Limb (tissue), 2 donors: ENCODE measurements at regions not wholly inside any gene's neighbourhood (a gene's known extent, or its start where the extent isn't known, plus 50 kb on each side); places are given as distances from the start of the nearest gene placed in this dataset.

Experiments
- DNase-seq, 2 donors: peaks; one replicate each; pipeline ENCODE4 v3.0.0-alpha.2; 2016; ENCODE audit errors: extremely low spot score in 2 of 2

DNA sequence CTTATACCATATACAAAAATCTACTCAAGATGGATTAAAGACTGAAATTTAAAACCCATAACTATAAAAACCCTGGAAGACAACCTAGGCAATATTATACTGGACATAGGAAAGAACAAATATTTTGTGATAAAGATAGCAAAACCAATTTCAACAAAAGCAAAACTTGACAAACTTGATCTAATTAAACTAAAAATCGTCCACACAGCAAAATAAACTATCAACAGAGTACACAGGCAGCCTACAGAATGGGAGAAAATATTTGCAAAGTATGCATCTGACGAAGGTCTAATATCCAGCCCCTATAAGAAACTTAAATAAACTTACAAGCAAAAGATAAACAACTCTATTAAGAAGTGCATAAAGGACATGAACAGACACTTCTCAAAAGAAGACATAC, 240.1 kb downstream of the HGF start:
- DNase-seq: no peak

DNA sequence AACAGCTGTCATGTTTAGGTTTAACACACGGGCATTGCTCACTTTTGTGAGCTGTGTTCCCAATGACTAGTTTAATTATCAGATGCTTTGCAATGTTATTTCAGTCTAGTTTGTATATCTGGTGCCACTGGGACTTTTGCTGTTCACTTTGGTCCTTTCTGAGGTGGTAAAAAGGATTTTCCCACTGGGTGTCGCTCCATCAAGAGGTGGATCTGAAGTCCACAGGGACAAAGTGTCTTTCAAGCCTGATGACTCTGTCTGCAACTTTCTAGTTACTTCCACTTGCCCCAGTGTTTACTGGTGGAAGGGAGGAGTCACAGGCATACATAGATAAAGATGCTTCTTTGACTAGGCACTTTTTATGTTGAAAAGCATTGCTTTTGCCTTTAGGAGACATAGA, 242.2 kb downstream of the HGF start:
- no peak for DNase-seq

DNA sequence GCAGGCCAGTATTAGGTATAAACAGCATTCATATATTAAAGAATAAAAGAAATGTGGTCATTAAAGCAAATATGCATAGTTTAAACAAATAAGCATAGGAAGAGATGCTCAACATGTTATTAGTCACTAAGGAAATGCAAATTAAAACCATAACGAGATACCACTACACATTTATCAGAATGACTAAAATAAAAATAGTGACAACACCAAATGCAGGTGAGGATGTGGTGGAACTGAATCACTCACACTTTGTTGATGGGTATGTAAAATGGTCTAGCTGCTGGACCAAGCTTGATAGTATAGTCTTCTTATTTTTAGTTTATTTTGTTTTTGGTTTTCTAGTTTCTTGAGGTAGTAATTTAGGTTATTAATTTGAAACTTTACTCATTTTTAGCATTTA, 242.9 kb downstream of the HGF start:
- no peak for DNase-seq

DNA sequence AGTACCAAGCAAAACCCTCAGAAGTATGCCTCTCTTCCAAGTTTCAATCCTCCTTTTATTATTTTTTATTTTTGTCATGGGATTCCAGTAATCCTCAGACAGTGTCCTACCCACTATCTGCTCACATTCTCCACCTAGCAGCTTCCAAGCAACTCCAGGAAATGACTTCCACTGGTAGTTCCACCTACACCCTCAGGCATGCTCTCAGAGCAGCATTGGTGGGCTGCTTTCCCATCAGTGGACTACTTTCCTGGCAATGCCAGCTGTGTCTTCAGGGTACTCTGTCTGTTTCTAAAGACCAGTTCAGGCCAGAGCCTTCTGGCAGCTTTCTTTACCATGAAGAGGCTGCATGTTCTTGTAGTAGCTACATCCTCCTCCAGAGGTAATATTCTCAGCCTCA, 244.0 kb downstream of the HGF start:
- DNase-seq: no peak

DNA sequence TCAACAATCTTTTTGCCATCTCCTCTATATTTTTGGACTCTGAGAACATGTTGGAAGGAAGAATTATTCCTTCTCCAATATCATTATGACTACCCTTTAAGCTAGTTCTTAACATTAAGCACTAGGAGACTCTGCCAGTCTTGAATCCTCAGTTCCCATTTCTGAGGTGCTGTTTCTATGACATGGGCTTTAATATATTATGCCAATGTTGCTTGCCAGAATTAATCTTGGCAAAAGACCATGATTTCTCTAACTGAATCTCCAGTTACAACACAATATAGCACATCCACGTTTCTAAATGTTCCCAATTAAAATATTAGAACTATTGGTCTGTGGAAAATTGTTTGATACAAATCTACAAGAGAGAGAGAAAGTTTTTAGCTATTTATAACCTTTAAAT, 250.0 kb downstream of the HGF start:
- DNase-seq: no peak

DNA sequence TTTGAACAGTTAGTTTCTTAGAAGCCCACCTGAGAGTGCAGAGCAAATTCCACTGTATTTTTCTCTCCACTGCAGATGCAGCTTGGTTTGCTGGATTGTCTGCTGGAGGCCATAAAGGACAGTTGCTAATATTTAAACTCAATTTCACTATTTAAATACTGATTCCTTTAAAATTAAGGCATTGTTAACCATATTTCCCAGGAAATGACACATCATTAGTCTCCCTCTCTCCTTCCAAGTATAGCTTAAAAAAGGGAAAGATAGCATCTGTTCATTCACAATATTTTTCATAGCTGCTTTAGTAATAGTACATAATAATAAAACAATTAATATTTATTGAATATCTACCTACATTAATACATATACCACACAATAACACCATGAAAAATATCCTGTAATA, 252.9 kb downstream of the HGF start:
- DNase-seq: no peak

DNA sequence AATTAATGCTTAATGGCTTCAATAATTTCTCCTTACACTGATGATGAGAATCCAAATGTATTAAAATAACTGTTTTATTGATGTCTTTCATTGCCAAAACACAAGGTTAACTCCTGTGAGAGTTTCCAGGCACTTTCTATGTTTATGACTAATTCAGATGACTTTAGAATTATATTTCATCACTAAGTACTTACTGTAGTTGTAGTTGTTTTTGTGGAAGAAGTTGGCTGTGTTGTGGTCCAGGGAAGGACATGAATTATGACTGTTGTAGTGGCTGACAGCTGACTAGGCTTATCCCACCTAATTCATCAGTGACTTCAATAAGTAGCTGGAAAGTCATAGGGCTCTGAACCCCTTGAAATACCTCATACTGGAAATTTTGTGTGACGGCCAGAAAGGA, 254.8 kb downstream of the HGF start:
- DNase-seq: peak in 1 of 2 donors; percentile 20

DNA sequence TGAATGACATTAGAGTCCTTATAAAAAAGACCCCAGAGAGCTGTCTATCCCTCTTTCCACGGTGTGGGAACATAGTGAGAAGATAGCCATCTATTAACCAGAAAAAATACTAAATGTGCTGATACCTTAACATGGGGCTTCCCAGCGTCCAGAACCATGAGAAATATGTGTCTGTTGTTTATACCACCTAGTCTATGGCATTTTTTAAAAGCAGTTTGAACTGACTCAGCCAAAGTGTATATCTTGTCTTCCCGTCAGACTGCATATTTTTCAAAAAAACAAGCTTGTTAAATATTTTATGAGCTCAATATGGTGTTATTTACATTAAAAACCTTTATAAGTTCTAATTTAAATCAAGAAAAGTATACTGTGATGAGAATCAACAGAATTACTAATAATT, 255.3 kb downstream of the HGF start:
- no peak for DNase-seq

DNA sequence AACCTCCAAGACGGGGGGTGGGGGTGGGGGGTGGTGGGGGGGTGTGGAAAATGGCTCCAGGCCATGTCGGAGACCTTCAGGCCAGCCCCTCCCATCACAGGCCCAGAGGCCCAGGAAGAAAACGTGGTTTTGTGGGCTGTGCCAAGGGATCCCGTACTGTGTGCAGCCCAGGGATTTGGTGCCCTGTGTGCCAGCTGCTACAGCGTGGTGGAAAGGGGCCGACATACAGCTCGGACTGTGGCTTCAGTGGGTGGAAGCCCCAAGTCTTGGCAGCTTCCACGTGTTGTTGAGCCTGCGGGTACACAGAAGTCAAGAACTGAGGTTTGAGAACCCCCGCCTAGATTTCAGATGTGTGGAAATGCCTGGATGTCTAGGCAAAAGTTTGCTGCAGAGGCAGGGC, 259.7 kb downstream of the HGF start:
- DNase-seq: no peak

DNA sequence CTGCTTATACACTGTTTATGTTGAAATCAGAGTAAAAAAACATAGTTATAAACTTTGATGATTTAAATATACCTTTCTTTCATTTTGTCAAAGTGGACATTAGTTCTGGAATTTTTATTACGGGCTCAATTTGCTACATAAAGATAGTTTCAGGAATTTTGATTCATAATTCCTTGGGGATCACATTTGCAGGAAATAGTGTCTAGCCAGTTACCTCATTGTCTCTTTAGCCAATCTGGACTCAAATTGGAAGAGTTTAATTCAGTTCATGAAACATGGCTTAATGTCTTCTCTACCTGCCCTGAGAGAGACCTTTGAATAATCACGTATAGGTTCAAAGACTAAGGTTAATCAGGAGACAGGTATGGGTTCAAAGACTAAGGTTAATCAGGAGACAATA, 262.6 kb downstream of the HGF start:
- DNase-seq: no peak

DNA sequence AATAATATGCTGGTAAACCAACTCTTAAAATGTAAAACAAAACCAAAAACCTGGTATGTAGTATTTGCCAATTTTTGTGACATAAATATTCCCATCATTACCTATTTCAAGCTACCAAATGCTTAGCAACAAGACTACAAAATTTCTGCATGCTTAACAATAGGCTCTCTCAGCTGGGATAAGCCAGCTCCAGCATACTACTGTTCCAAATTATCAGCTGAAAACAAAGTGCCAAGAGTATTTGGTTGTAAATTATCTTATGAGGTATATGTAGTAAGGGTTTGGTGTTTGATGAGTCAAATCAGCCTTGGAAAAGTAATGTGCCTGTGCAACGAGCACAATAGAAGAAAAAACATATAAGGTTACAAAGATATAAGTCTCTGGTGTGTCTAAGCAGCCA, 263.2 kb downstream of the HGF start:
- DNase-seq: no peak

DNA sequence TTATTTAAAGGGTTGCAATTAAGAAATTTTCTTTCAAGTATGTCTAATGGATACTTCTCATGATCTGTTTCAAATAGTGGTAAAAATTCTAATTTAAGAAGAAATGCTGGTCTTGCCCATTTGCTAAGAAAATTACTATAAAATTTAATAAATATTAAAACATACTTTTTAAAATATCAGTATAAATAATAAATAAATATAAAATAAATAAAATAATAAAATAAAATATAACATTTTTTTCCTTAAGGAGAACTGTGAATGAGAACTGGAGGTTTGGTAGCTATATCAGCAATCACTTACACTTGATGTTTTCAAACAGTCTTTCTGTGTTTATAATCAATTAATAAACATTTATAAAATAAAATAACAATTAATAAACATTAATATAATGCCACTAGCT, 266.1 kb downstream of the HGF start:
- no peak for DNase-seq

DNA sequence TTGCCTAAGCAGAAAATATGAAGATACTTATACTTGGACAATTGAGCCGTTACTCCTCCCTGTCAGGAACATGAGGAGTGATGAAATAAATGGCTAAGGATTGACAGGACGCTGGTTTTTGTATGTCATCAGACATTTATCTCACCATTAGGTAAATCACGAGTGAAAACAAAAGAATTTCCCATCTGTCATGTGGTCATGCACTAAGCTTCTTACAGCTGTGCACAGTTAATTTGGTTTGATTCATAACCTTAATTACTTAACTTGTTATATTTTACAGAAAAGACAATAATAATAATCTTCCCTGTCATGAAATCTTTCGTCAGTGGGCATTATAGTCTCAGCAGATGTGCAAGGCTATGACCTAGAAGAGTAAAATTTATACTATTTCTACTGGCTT, 266.5 kb downstream of the HGF start:
- DNase-seq: no peak

DNA sequence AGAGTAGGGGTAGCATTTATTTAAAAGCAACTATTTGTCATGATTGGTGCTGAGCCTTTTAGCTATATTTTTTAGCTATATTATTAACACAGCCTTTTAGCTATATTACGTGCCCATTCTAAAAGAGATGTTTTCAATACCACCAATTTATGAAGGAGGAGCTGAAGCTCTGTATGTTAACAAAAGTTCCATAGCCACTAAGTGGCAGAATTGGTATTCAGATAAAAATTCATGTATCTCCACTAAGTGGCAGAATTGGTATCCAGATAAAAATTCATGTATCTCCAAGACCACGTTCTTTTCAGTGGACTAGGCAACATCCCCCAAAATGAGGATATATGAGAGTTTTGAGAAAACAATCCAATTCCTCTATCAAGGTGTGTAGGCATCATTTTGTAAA, 268.6 kb downstream of the HGF start:
- peak in 1 of 2 donors; percentile 43 for DNase-seq

DNA sequence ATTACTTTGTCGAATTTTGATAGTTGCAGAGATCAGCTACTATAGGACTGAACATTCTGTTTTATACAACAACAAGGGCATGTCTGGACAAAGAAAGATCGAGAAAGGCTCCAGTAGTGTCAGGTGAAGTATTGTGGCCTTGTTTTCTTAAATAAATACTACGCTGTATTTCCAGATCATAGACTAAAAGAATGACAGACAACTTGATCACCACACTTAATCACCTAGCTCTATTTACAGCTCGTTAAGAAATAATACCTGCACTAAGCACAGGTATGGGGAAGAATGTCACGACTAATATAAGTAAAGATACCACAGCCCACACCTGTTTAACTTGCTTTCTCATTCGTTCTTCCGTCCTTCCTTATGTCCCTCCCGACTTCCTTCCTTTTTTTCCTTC, 269.2 kb downstream of the HGF start:
- no peak for DNase-seq

DNA sequence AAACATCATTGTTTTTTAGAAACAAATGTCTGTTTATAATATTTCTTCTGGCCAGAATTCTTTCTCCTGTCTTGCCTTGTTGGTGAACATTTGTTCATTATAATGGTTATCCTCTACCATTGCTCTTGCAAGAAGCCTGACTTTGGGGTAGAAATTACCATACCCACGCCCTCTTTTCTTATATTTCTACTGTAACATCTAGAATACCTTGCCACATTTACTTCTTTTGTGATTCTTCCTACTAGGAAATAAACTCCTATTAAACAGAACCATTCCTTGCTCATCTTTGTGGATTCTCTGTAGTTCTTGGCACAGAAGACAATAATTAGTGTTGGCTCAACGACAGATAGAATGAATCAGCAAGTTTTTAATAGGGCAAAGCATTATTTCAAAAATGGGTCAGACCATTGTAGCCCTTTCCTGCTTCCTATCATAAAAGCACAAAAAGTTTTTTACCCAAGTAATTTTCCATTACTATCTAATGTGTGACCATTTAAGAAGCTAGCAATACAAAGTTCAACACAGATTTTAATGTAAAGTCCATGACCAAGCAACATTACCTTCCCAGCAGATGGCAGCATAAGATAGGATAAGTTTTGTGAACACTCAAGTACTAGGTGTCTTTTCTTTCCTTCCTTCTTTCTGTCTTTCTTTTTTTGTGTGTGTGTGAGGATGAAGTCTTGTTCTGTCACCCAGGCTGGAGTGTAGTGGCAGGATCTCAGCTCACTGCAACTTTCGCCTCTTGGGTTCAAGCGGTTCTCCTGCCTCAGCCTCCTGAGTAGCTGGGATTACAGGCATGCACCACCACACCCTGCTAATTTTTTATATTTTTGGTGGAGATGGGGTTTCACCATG, 270.4 kb downstream of the HGF start:
- peak; percentile 33 to 78 for DNase-seq

DNA sequence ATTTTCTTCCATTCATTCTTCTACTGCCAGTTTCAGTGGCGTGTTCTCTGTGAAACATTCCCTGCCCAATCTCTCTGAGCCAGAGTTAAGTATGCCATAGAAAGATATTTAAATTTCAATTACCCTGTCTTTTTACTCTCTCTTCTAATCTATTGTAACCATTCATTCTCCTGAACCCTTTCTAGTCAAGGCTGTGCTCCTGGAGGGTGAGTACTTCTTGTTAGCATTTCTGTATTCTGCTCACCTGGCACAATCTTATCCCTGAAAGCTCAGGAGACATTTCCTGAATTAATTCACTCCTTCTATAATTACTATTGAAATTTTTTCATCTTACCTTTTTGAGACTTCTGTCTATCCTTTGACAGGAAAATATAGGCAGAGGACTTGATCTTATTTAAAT, 271.7 kb downstream of the HGF start:
- no peak for DNase-seq

DNA sequence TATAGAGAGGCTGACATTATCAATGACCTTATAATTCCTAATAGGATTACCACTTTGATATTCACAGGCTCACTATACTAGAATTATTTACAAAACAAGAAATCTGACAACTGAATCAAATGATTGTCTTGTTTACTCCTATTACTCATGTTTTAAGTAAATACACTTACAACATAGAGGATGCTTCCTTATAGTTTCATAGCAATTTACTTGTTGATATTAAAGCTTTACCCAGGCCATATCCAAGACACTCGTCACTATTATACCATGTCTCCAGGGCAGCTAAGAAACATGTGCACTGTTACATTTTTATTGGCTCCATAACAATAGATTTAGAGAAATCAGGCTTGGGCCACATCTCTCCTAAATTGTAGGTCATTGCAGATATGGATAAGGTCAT, 276.9 kb downstream of the HGF start:
- no peak for DNase-seq

DNA sequence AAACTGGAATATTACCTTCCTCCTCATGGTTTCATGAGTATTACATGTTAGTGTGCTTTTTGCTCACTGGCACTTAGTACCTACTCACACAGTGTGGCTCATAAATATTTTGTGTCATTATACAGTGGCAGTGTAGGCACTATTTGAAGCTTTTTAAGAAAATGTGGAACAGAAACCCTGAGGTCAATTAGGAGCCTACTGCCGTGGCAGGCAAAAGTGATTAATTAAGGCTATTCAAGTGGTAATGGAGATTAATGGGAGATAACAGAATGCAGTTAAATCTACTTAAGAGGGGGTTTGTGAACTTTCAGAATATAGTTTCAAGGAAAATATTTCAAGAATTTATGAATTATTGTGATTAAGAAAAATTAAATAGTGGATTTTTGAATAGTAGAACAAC, 277.6 kb downstream of the HGF start:
- no peak for DNase-seq

DNA sequence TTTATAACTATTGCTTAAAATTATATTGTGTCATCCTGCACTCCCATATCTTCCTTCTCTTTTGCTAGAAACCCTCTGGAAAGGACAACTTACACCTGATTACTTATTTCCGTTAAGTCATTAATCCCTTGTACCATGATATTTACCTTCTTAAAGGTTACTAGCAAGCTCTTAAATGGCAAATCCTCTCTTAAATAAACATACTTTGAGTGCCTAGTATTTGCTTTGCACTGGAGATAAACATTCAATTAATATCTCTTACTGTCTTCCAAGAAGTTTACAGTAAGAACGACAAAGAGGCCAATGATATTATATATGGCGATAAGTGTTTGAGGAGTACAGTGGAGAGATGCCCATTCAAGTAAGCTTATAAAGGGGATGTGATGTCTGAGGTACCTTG, 278.3 kb downstream of the HGF start:
- DNase-seq: no peak

DNA sequence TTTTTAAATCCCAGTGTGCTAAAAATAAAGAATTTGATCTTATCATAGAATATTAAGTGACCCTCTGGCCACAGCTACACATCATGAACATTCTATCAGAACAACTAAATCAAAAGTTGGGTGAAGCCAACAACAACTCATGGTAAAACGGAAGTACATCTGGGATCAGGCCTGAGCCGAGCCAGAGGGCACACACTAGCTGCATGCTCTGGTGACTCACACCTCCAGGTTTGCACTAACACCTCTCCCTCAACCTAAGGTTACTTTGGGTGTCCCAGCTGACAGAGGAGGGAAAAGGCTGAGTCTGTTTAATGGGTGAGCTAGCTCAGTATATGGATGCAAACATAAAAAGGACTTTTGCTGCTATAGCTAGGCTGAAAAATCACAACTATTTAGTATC, 281.6 kb downstream of the HGF start:
- no peak for DNase-seq

DNA sequence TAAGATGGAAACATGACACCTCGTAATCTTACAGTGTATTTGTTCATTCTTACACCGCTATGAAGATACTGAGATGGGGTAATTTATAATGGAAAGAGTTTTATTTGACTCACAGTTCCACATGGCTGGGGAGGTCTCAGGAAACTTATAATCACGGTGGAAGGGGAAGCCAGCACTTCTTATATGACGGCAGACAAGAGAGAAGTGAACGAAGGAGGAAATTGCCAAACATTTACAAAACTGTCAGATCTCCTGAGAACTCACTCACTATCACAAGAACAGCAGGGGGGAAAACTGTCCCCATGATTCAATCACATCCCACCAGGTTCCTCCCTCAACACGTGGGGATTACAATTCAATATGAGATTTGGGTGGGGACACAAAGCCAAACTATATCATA, 282.3 kb downstream of the HGF start:
- DNase-seq: no peak

DNA sequence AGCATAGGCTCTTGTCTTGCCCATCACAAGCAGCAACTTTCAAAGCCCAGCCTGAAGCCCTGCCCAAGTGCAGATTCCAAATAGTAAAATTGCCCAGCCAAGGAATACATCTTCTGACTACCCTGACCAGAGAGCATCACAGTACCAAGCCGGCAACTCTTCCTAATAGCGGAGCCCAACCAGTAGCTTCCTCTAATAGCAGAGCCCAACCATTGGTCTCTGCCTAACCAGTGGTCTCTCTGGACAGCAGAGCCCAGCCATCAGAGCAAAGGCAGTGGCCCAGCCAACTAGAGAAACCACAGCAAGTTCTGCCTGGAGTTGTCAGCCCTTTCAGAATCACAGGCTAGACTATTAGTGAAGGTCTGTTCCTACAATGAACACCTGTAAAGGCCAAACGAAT, 285.6 kb downstream of the HGF start:
- DNase-seq: peak; percentile 44 to 73
